ENCODE measurements at regions not wholly inside any gene's neighbourhood (a gene's known extent, or its start where the extent isn't known, plus 50 kb on each side); places are given as distances from the start of the nearest gene placed in this dataset.
"Not testable (repeated sequence)": the region's sequence is repeated elsewhere in the genome, so short reads cannot be mapped to it uniquely, and the experiment has no call there.

DNA sequence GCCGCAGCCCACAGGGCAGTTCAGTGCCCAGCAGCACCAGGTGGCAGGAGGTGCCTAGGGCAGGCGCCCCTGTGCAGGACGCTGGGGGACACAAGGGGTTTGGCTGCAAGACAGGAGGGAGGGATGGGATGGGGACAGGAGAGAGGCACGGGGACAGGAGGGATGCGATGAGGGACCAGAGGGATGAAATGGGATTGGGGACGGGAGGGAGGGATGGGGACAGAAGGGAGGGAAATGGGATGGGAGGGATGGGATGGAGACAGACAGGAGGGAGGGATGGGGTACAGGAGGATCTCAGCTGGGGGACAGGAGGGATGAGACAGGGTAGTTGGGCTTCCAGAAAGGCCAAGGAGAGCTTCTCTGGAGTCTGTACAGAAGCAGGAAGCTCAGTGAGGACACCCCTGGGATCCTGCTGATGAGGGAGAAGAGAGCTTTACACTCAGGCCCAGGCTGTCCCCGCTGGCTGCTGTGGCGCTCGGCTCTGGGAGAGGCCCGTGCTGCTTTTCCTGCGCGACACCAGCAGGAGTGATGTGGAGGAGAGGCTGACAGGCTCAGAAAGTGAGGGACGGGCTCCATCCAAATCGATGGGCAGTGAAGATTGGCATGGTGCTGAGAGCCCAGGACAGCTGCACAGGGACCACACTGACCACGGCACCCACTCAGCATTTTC, 400.8 kb downstream of the SMOC2 start:
- DNase-seq = no peak

DNA sequence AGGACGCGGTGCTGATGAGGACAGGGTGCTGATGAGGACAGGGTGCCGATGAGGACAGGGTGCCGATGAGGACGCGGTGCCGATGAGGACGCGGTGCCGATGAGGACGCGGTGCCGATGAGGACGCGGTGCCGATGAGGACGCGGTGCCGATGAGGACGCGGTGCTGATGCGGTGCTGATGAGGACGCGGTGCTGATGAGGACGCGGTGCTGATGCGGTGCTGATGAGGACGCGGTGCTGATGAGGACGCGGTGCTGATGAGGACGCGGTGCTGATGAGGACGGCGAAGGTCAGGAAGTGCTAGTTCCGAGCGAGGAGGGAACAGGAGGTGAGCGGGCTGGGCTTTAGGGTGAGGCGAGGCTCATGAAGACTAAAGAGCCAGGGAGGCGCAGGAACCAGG, 399.9 kb downstream of the SMOC2 start:
- not testable (repeated sequence) for DNase-seq

DNA sequence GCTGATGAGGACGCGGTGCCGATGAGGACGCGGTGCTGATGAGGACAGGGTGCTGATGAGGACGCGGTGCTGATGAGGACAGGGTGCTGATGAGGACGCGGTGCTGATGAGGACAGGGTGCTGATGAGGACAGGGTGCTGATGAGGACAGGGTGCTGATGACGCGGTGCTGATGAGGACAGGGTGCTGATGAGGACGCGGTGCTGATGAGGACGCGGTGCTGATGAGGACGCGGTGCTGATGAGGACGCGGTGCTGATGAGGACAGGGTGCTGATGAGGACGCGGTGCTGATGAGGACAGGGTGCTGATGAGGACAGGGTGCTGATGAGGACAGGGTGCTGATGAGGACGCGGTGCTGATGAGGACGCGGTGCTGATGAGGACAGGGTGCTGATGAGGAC, 399.3 kb downstream of the SMOC2 start:
- not testable (repeated sequence) for DNase-seq

DNA sequence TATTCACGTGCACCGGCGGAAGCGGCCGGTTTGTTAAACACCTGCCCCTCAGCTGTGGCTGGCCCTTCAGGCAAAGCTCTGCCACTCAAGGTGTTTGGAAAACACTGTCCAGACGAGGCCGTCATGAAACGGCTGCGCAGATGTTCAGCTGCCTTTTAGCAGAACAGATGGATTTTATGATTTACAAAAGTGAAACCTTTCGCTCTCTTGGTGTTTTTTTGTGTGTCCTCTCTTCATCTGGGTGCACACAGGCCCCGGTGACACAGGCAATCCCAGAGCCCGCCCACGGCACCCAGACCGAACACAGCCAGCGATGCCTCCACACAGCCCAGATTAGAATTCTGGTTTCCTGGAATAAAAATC, 397.0 kb downstream of the SMOC2 start:
- DNase-seq = no peak

DNA sequence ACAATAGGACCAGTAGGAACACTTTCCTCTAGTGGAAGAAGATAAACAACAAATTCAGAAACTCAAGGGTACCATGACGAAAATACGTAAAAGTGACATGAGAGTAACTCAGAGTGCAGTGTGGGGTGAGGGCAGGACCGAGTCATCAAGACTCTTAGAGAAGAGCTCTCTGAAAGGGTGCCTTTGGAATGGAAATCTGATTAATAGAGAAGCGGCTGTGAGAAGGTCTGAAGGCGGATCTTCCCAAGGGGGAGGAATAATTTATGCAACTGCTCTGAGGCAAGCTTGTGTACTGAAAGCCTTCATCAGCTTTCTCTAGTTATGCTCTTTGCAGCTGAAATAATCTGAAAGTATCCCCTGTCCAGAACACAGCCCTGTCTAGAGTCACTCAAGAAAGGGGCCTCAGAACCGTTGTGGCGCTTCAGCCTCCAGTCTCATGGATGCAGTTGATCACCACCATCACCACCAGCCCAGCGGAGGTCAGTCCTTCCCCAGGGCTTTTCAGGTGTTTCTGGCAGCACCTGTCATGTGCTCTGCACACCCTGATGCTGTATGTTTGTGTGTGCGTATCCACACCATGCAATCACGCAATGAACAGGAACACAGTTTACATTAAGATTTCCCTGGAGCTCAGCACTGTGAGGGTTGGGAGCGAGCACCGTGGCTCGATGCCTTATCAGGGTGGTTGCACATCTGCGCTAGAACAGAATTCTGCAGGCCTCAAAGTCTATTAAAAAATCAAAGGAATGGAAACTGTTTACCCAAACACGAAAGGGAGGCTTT, 396.5 kb downstream of the SMOC2 start:
- no peak for DNase-seq

DNA sequence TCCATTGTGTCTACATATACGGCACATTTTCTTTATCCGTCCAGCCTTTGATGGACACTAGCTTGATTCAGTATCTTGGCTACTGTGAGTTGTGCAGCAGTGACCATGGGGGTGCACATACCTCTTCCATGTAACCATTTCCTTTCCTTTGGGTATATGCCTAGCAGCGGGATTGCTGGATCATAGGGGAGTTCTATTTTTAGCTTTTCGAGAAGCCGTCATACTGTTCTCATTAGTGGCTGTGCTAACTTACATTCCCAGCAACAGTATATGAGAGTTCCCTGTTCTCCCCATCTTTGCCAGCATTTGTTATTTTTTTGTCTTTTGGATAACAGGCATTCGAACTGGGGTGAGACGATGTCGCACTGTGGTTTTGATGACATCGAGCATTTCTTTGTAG, 395.0 kb downstream of the SMOC2 start:
- DNase-seq = no peak

DNA sequence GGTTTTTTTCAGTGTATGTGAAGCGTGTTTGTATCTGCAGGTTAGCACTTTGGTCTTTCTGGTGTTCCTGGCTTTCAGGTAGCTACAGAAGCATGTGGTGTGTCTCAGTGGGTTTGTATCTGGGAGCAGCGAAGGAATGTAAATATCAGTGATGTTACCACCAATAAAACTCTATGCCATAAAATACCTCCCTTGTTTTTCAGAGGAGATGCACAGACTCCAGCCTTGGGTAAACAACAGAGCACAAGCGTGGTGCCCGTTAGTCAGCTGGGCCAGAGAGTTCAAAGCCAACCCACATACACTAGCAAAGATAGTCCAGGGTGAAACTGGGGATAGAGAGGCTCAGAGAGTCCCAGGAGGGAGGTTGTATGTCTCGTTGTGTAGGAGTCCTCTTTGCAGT, 393.8 kb downstream of the SMOC2 start:
- no peak for DNase-seq

DNA sequence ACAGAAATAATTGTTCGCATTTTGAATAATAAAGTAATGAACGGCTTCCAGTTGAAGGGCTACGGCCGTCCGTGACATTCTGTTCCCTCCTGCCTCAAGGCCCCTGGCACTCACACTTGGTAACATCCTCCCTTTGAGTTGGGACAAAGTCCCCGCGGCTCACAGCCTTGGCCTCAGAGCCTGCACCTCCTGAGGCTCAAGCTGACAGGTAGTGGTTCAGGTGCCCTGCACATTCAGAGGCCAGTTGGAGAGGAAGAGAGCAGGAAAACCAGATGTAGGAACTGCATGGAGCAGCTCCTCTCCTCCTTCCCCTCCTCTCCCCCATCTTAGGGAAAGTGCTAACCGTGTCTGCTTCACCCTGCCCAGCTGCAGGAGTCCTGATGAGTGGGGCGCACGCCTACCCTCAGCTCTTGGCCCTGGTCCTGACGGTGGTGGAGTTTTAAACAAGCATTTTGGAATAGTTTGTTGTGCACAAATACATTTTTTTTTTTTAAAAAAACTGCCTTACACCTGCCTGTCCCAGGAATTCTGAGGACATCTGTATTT, 393.1 kb downstream of the SMOC2 start:
- DNase-seq = no peak

DNA sequence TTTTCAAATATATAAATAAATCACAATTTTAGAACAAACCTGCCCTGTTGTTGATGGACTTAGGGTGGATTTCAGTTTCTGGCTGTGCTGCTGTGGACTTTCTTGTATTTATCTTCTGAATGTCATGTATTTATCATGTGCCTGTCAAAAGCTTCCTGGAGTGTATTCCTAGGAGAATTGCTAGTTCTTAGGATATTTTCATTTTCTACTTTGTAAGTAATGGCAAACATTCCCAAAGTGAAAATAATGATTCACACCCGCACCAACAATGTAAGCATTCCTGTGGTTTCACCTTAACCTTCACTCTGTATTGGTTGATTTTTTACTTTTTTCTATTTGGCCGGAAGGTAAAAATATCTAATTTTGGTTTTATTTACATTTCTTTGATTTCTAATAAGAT, 387.8 kb downstream of the SMOC2 start:
- no peak for DNase-seq

DNA sequence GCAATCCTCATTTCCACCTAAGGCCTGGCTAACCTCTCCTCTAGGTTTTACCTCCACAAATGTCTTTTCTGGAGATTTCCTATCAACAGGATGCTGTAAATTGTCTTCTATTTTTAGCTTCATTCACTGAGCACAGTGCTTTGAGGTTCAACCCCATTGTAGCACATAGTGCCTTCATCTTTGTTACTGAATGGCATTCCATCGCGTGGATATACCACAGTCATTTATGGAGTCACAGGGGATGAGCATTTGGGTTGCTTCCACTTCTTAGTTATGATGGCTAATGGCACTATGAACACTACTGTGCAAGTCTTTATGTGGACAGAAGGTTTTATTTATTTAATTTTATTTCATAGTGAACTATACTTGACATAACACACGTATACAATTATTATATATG, 387.1 kb downstream of the SMOC2 start:
- no peak for DNase-seq

DNA sequence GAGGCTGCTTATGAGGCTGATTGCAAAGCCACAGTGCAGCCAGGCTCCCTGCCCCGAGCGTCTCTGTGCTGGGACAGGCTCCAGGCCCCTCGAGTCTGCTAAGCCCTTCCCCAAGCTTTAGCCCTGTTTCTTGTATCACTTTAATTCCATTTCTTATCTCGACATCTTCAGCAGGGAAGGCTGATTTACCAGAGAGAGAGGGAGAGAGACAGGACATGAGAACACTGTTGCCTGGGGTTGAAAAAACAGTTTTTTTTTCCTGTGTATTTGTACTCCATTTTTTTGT, 386.5 kb downstream of the SMOC2 start:
- DNase-seq = no peak

DNA sequence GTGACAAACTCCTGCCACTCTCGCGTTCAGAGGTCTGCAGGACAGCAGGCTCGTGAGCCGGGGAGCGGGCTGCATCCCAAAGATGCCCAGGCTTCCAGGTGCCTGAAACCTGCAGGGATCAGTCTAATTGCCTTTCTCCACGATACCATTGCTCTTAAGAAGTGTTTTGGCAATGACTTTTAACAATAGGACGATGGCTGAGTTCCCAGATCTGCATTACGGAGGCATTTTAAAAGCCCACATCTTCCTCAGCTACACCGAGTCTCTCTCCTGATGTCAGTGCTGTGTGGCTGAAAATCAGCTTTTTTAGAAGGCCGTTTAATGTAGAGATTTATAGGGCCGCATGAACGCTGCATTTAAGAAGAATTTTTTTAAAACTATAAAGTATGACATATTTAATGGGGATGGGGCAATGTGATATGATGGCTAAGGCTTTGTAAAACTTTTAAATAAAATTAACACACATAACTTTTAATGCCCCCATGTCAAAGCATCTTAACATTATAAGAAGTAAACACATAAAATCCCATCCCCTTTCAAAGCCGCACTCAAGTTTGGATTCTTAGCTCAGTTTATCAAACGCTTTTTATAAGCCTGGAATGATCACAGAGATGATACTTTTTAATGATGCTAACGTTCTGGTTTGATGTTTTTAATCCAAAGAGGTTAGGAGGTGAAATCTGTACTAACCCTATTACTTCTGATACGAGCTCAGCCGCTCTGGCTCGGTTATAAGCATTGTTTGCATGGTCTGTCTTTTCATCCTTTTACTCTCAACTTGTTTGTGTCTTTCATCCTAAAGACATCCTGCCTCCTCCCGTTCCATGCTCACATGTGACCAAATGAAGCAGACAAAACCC, 386.0 kb downstream of the SMOC2 start:
- no peak for DNase-seq

DNA sequence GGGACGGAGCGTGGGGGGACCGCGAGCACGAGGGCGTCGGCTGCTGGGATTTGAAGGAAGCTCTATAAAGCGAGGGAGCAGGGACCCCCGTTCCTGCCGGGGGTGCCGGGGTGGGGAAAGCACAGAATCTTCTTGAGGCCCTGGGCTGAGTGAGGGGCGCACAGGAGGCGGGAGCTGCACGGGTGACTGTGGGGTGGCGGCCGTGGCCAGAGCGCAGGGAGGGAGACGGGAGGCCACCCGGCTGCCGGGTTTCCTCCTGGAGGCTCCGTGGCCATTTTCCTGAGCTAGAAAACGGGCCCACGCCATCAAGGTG, 385.1 kb downstream of the SMOC2 start:
- no peak for DNase-seq

DNA sequence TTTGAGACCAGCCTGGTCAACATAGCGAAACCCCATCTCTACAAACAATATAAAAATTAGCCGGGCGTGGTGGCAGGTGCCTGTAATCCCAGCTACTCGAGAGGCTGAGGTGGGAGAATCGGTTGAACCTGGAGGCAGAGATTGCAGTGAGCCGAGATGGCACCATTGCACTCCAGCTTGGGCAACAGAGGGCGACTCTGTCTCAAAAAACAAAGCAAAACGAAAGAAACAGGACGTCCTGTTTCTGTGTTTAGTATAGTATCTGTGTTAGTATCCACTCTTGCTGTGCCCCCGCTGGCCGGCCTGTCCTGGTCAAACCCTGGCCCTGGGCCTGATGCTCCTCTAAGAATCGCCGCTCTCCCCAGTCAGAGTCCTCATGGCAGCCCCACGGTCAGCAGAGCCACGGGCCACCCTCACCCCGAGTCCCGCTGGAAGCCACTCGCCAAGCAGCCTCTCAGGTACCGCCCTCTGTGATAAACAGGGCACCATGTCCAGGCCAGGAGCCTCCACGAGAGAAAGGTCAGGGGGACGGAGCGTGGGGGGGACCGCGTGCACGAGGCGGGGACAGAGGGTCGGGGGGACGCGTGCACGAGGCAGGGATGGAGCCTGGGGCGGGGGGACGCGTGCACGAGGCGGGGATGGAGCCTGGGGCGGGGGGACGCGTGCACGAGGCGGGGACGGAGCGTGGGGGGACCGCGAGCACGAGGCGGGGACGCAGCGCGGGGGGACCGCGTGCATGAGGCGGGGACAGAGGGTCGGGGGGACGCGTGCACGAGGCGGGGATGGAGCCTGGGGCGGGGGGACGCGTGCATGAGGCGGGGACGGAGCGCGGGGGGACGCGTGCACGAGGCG, 384.5 kb downstream of the SMOC2 start:
- no peak for DNase-seq

DNA sequence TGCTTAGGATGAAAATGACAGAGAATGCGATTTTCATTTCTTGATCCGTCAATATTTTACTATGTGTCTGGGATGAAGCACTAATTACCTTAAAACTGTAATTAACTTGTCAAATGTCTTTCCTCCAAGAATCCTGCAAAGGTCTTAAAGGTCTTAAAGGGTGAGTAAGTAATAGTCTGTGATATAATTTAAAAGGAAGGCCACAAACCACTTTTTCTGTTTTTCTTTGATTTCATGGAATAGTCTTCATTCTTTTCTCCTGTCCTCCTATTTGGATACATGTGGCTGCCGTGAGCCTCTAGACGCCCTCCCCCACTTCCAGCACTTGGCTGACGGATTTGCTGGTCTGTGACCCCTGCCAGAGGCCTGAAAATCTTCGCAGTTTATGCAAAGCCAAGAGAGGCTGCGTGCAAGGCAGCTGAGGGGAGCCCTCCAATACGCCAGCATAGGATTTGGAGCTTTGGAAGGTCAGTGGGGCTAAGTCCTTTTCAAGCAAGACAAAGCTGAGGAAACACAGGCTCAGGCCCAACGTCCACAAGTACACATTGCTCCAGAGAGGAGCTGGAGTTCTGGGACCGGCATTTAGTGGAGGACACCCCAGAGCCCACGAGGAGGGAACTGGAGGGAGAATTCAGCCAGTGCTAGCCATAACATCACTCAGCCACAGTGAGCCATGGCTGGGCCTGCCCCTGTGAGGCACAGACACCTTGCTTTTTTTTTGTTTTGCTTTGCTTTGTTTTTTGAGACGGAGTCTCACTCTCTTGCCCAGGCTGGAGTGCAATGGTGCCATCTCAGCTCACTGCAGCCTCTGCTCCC, 382.6 kb downstream of the SMOC2 start:
- no peak for DNase-seq

DNA sequence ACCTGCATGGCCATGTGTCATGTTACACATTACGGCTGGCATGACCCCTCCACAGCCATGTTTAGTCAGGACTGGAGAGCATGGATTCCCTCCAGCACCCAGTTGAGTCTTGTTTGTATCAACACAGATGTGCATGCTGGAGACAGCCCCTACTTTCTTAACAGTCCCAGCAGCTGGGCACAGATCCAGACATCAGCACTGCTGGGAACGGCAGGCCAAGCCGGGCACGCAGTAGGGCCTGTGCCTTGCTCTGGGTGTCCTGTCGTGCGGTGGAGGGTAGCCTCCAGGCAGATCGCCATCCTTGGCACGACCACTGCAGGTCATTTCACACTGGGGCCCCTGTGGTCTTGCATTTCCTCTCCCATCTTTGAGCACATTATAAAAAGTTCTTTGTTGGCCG, 381.4 kb downstream of the SMOC2 start:
- no peak for DNase-seq

DNA sequence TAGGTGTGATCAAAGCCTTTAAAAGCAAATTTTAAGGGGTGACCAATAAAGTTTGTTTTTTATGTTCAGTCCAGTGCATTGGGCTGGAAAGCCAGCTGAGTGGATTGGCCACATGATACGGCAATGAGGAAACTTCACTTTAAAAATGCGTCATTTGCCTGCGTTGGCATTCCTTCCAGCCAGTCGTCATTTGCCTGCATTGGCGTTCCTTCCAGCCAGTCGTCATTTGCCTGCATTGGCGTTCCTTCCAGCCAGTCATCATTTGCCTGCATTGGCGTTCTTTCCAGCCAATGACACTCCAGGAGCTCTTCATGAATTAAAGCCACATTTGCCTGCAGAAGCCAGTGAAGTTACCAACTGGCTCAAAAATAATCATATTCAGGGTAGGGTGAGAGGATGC, 378.6 kb downstream of the SMOC2 start:
- DNase-seq = no peak

DNA sequence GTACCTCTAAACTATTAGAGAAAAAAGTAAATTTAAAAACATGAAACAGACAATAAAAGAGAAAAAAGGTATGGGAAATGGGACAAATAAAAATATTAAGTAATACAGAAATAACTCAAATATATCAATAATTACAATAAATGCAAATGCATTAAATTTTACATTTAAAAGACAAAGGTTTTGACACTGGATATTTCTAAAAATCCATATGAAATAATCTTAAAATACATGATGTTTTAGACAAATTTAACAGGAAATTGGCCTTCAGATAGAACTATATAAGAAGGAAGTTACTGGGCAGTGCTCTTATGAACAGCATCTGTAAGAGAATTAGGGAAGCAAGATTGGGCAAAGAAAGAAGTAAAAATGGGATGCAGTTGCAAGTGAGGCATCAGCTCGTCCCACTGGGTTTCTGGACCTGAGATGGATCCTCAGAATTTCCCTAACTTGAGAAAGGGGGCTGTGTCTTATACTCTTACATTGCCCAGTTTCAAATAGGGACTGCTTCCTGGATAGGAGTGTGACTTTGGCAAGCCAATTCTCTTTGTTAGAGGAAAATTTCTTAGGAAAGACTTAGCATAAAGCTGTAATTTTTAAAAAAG, 376.7 kb downstream of the SMOC2 start:
- DNase-seq = no peak

DNA sequence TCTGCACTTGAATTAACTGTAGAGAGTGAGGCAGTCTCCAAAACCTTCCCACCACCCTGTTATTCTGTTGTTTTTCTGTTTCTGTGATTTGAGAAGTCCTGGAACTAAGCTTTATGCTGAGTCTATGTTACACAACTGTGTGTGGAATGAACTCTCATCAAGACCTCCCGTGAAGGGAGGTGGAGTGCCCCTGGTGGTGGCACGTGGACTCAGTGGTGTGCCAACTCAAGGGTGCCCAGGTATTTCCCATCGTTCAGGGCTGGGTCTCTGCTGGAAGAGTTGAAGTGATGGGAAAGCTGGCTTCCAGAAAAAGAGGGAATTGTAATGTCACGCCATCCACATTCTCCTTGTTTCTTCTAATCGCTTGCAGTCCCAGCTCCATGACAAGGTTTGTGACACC, 374.2 kb downstream of the SMOC2 start:
- DNase-seq = no peak

DNA sequence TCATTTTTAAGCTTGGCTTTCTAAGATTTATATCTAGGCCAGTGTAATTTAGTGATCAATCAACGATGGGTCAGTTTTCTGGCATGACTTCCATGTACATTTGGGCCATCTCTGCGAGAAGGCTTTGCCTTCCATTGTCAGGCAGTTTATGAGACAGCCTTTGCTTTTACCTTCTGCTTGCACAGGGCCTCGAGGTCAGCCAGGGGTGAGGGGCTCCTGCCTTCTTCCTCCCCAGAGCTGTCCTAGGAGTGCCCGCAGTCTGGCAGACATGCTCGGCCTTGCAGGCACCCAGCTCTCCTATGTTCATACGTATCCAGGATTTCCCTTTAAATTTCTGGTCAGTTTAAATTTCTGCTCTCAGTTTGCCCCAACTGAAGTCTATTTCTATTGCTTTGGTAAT, 367.2 kb downstream of the SMOC2 start:
- no peak for DNase-seq

DNA sequence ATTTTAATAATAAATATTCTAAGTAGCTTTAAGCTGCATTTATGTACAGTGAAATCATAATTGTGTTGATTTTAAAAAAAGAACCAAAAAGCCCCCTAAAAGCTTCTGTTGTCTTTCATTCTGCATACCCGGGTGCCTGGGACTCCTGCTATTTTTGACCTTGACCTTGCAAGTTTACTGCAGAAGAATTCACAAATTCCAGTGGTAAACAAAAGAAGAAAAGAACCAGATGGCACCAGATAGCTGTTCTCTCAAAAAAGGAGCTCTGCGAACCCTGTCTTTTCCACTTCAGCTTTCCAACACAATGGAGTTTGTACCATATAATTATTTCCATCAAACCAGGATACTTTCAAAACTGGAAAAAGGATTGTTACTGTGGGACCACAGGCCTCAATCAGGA, 363.3 kb downstream of the SMOC2 start:
- DNase-seq = no peak

DNA sequence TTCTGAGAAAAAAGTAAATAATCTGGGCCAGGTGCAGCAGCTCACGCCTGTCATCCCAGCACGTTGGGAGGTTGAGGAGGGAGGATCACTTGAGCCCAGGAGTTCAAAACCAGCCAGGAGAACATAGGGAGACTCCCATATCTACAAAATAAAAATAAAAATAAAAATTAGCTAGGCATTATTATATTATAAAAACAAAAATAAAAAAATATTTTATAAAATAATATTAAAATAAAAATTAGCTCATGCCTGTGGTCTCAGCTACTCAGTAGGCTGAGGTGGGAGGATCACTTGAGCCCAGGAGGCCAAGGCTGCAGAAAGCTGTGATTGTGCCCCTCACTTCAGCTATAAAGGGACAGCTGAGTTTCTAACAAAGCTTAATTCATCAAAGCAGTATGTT, 362.9 kb downstream of the SMOC2 start:
- DNase-seq = no peak
